ENCODE measurements at regions not wholly inside any gene's neighbourhood (a gene's known extent, or its start where the extent isn't known, plus 50 kb on each side); places are given as distances from the start of the nearest gene placed in this dataset.

GRCh38 chr6:47391675-47392074 is 82.0 kb upstream of the TNFRSF21 start:
- Histone ChIP-seq H4K20me1 (ENCODE audit: insufficient read depth, poor library complexity, severe bottlenecking) (no peaks in the 10 kb centered on the region), H3K36me3 (replicated peaks; ENCODE audit: insufficient read depth, low read depth) (no peaks in the 10 kb centered on the region), H2AFZ (no peak overlapping the region), H3K27me3 (no peaks in the 10 kb centered on the region), H3K27ac (no peak overlapping the region), H3K79me2 (no peaks in the 10 kb centered on the region), H3K4me2 (no peak overlapping the region), H3K9me3 (ENCODE audit: low read depth) (no peaks in the 10 kb centered on the region), H3K4me3 (no peak overlapping the region), H3K9me2 (replicated peaks; ENCODE audit: insufficient read depth) (no peaks in the 10 kb centered on the region), H3K4me1 (ENCODE audit: insufficient read depth) (no peaks in the 10 kb centered on the region)
- TF ChIP-seq, protein P1, sequence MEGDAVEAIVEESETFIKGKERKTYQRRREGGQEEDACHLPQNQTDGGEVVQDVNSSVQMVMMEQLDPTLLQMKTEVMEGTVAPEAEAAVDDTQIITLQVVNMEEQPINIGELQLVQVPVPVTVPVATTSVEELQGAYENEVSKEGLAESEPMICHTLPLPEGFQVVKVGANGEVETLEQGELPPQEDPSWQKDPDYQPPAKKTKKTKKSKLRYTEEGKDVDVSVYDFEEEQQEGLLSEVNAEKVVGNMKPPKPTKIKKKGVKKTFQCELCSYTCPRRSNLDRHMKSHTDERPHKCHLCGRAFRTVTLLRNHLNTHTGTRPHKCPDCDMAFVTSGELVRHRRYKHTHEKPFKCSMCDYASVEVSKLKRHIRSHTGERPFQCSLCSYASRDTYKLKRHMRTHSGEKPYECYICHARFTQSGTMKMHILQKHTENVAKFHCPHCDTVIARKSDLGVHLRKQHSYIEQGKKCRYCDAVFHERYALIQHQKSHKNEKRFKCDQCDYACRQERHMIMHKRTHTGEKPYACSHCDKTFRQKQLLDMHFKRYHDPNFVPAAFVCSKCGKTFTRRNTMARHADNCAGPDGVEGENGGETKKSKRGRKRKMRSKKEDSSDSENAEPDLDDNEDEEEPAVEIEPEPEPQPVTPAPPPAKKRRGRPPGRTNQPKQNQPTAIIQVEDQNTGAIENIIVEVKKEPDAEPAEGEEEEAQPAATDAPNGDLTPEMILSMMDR (IDR thresholded peaks at IDR 0.05; ENCODE audit: poor library complexity): no peak
- TF ChIP-seq EZH2phosphoT487 (IDR thresholded peaks at IDR 0.05; ENCODE audit: low read depth, severe bottlenecking, unreplicated experiment) (no peak), EZH2 (IDR thresholded peaks at IDR 0.05; ENCODE audit: borderline replicate concordance) (no peak)
- no peak for DNase-seq (ENCODE audit: low spot score)

DNA sequence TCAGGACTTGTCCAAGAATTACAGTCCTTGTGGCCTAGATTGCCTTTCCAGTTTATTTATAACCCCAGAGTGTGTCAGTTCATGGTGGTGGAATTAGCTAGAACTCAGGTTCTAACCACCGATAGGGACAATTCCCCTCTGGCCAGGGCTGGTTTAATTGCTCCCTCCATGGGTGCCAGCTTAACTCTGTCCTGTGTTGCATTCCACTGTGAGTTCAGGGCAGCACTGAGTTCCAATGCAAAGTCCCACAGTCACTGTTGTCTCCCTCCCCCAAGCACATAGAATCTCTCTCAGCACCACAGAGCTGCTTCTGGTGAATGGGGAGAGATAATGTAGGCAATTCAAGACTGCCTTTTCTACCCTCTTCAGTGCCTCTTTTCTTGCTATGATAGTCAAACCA is 82.5 kb upstream of the TNFRSF21 start:
- TF ChIP-seq EZH2 (IDR thresholded peaks at IDR 0.05; ENCODE audit: borderline replicate concordance): no peak
- TF ChIP-seq, protein P1 (IDR thresholded peaks at IDR 0.05; ENCODE audit: poor library complexity): no peak
- no peak for TF ChIP-seq EZH2phosphoT487 (IDR thresholded peaks at IDR 0.05; ENCODE audit: low read depth, severe bottlenecking, unreplicated experiment)
- H3K36me3 ChIP-seq (replicated peaks; ENCODE audit: insufficient read depth, low read depth): no peaks in the 10 kb centered on the region
- DNase-seq (ENCODE audit: low spot score): no peak
- WGBS (ENCODE audit: low lambda C conversion rate, missing lambda C conversion rate): 80% methylated on average over 1 of the region's 1 CpG
- H4K20me1 ChIP-seq (ENCODE audit: insufficient read depth, poor library complexity, severe bottlenecking): no peaks in the 10 kb centered on the region
- no peaks in the 10 kb centered on the region for H3K9me3 ChIP-seq (ENCODE audit: low read depth)
- H3K27me3 ChIP-seq: no peaks in the 10 kb centered on the region
- H3K4me3 ChIP-seq: no peak overlapping the region
- no peaks in the 10 kb centered on the region for H3K79me2 ChIP-seq
- no peak overlapping the region for H2AFZ ChIP-seq
- H3K9me2 ChIP-seq (replicated peaks; ENCODE audit: insufficient read depth): no peaks in the 10 kb centered on the region
- H3K4me1 ChIP-seq (ENCODE audit: insufficient read depth): no peaks in the 10 kb centered on the region
- no peak overlapping the region for H3K4me2 ChIP-seq
- no peak overlapping the region for H3K27ac ChIP-seq

DNA sequence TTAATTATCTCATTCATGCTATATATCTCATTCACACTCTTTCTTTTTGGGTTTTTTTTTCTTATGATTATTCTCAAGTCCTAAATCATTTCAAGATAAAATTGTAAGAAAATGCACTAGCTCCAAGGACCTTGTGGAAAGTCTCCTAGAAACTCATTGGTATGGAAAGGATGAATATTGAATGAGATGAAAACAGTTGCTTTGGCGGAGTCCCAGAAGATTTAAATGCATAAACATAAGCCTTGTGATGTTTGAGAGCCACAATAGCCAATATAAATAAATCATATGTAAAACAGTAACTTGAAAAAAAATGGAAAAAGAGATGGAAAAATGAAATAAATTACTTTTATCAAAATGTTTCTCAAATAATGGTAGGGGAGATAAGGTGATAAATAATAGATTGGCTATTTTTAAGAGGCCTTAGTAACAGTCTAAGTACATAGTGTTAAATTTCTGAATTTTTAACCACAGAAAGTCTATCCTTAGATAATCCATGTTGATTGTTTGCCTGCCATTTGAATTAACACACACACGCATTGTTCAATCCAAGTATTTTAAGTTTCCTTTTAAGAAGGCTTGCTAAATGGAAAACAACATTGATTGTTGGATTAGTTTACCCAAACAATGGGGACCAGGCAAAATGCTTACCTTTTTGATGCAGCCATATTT is 81.1 kb upstream of the CD2AP start:
- H3K27me3 ChIP-seq: no peaks in the 10 kb centered on the region
- WGBS (ENCODE audit: low lambda C conversion rate, missing lambda C conversion rate): 93% methylated on average over 2 of the region's 2 CpGs
- H3K36me3 ChIP-seq (replicated peaks; ENCODE audit: insufficient read depth, low read depth): no peaks in the 10 kb centered on the region
- no peaks in the 10 kb centered on the region for H3K4me1 ChIP-seq (ENCODE audit: insufficient read depth)
- no peak overlapping the region for H2AFZ ChIP-seq
- no peaks in the 10 kb centered on the region for H3K79me2 ChIP-seq
- no peak overlapping the region for H3K4me2 ChIP-seq
- H4K20me1 ChIP-seq (ENCODE audit: insufficient read depth, poor library complexity, severe bottlenecking): no peaks in the 10 kb centered on the region
- no peaks in the 10 kb centered on the region for H3K9me2 ChIP-seq (replicated peaks; ENCODE audit: insufficient read depth)
- no peaks in the 10 kb centered on the region for H3K9me3 ChIP-seq (ENCODE audit: low read depth)
- no peak for DNase-seq (ENCODE audit: low spot score)
- H3K4me3 ChIP-seq: no peak overlapping the region
- no peak overlapping the region for H3K27ac ChIP-seq
- TF ChIP-seq EZH2 (IDR thresholded peaks at IDR 0.05; ENCODE audit: borderline replicate concordance) (no peak), EZH2phosphoT487 (IDR thresholded peaks at IDR 0.05; ENCODE audit: low read depth, severe bottlenecking, unreplicated experiment) (no peak)
- TF ChIP-seq, protein P1 (IDR thresholded peaks at IDR 0.05; ENCODE audit: poor library complexity): no peak

Data from hepatocyte (in vitro differentiated cells).